GM19468 (cell line): ENCODE measurements at regions not wholly inside any gene's neighbourhood (a gene's known extent, or its start where the extent isn't known, plus 50 kb on each side); places are given as distances from the start of the nearest gene placed in this dataset.
"Not testable (repeated sequence)": the region's sequence is repeated elsewhere in the genome, so short reads cannot be mapped to it uniquely, and the experiment has no call there.

Source experiments
- ATAC-seq: cut with Tn5 transposase; IDR thresholded peaks from one replicate; pipeline ENCODE4 v1.9.1; 2021; ENCODE audit warnings: mild to moderate bottlenecking, moderate library complexity, moderate number of reproducible peaks; ENCODE audit not compliant: unreplicated experiment; ENCODE audit errors: extremely low read depth

DNA sequence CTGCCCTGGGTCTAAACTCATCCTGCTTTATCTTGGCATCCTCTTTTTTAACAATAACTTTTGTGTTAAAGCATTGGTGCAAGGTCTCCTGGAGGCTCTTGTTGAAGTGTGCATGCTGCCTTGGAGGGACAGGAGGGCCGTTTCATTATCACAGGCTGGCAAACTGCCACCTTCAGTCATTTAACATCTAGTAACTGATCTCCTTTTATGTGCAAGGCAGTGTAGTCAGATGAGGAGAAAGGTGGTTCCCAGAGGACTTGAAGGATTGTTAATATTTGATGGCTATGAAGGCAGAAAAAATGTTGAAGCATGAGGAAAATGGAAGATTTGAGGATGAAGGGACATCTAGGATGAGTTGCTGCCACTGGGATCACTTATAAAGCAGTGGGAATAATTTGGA is 439.4 kb downstream of the RAPGEF2 start:
- no peak for ATAC-seq

DNA sequence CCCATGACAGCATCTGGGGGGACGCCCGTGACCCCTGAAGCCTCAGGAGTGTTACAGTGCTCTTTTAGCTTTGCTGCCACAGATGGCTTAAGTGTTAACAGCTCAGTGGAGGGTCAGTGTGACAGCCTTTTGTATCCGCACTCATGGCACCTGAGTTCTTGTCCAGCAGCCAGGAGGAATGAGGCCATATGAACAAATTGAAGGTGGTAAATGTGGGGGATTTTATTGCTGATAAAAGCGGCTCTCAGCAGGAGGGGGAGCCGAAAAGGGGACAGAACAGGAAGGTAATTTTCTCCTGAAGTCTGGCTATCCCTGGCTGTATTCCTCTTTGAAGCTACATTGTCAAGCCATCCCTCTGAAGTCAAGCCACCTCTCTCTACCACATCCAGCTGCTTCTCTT is 441.0 kb downstream of the RAPGEF2 start:
- no peak for ATAC-seq

DNA sequence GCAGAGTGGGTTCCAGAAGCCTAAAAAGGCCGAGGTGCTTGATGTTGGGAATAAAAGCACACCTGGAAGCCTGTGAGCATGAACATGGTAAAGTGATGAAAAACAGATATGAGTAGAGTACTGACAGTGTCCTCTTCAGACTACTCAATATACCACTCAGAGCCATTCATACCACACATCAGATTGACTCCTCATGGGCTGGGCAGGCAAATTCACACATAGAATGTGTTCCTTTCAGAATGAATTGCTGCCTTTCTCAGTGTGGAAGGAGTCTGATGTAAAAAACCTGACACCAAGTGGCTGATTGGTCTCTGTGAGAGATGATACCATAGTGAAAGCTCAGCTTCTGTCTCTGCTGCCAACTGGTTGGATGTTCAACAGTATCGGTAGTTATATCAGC is 442.7 kb downstream of the RAPGEF2 start:
- ATAC-seq = no peak

DNA sequence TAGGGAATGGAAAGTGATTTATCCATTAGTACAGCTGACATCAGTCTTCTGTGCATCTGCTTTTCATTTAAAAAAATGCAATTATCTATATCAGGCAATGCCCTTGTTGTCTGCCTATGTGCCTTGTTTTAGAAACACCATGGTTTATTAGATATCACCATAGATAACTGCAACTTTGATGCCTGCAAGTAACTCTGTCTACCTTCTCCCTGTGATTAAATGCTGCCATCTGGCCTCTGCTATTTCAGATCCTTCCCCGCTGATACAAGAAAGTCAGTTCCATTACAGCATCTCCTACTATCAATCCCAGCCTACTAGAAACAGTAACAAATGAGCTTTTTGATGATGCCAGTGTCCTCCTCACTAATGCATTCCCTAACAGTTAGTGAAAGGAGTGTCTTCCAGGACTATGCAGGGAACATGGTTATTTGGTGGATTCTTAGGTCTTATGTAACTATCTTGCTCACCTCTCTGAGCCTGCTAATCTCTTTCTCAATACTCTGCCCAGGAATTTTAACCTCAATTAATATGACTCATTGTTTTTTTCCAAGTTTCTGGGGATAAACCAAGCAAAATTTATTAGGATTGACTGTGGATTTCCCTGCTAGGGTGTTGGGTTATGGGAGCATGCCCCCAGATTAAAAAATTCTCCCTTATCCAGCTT is 444.9 kb downstream of the RAPGEF2 start:
- no peak for ATAC-seq

DNA sequence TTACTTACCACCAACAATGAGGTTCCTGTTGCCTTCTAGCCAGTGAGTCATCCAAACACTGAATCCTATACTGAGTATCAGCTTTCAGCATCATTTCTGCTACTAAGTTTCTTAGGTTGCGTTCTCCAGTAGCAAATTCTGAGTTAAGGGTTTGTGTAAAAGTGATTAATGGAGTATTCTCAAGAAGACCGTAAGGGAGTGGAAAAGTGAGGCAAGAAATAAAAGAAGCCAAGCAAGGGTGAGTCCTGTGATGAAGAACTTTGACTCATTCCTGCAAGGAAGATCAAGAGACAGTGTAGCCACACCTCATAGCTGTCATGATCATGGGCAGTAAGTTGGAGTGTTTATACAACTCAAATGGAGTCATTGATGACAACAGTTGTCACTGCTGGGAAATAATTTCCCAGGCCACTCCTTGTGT is 446.2 kb downstream of the RAPGEF2 start:
- ATAC-seq = no peak

DNA sequence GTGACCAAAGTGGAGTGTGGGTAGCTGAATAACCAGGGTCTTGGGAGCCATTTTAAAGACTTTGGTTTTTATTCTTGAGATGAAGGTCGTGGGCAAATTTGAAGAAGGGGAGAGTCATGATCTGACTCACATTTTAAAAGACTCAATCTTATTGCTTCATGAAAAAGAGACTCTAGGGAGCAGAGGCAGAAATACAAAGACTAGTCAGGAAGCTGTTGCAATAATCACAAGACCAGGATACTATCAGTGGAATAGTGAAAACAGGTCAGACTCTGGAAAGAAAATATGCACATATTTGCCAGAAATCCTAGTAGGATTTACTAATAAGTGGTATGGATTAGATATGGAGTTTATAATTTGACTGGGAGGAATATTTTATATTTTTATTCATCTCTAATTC is 448.4 kb downstream of the RAPGEF2 start:
- no peak for ATAC-seq

DNA sequence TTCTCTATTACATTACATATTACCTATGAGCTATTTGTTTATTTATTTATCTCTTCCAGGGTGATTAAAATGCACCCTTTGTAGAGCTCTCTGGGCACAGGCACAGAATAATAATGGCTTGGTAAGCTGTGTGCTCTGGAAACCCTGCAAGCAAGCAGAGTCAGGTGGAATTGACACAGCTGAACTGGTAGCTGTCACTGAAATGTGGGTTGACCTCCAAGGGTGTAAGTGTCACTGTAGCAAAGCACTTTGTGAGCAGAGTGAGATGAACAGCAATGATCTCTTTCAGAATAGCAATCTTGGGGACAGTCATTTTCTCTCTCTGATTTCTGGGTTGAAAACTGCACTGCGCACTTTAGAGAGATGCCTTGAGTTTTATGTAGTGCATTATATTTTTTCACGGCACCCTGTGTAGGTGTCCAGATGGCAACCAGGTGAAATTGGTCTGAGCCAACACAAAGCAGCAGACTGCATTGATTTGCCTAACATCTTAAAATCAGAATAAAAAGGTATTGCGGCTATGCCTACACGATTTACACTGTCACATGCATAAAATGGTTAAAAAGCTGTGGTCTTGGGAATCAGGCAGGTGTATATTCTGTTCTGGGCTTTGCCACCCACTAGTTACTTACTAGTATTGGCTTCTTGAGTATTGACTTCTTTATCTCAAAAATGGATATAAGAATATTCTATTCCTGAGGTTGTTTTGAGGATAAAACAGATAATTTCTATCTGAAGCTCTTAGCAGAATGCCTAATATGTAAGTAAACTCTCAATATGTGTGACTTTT is 450.3 kb downstream of the RAPGEF2 start:
- no peak for ATAC-seq

DNA sequence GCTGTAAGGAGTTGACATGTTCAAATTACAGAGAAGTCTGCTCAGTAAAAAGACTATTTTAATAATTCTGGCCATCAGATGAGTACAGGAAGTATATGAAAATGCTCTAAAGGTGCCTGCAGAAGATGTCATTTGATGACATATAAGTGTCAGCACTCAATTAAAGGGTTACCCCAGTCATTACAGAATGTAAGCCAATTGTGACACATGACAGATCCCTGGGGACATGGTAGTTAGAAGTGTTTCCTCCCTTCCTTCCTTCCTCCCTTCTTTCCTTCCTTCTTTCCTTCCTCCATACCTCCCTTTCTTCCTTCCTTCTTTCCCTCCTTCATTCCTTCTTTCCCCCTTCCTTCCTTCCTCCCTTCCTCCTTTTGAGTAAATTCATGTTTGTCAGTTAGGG is 453.0 kb downstream of the RAPGEF2 start:
- ATAC-seq = no peak

DNA sequence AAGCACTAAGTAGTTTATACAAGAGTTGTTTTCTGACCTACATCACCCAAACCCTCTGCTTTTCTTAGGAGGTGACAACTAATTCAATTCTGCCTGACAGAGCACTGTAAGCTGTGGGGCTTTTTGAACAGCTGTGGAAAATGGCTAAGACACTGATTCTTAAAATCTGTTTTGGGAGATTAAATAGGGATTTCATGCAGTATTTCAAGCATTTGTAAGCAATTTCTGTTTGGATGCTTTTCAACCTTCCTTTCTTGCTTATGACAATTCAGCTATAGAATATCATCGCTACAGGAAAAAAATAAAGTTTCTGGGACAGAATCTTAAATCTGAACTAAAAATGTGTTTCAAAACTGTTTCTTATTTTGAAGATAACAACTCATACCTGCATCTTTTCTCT is 459.5 kb downstream of the RAPGEF2 start:
- ATAC-seq = no peak

DNA sequence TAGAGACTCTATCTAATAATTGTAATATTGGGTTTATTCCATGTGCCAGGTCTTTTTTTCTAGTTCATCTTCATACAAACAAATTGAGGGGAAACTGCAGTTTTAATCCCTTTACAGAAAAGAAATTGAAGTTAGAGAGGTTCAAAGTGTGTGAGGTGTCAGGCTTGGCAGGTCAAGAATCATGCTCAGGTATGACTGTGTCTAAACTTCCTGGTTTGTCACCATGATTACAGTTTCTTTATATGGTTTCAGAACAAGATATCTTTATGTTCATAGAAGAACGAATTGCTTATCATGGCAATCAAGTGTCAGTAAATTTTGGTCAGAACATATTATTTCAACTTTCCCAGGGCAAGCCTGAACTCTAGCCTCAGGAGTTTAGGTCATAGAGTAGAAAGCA is 460.4 kb downstream of the RAPGEF2 start:
- no peak for ATAC-seq

DNA sequence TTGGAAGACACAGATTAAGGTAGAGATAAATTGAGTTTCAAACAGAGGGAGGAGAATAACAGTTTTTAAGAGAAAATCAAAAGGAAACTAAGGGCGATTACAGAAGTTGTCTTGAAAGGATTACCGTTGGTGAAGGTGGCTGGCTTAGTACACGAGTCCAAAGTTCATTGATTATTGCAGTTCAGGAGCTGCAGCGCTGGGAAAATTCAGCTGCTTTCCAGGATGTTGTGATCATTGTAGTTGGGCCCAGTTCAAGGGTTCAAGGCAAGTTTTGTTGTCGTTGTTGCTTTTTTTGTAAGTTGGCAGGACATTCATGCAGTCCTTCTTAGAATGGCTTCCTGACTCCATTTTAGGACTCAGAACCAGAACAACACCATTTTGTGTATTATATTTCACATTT is 461.7 kb downstream of the RAPGEF2 start:
- no peak for ATAC-seq

DNA sequence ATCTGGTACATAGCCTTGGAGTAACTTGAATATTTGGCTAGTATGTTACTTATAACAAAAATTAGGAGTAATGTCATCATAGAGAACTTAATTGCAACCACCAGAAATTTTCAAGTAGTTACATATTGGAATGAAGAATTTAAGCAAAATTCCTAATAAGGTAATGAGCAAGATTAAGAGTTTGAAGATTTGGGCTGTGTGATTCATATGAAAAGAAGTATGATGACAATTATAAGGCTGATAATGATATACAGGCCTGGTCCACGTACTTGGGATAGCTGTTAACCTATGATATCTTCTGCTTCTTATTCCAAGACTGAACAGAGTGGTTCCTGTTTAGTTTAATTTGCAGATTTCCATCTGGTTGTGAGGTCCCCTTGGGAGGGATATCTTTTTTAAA is 463.9 kb downstream of the RAPGEF2 start:
- ATAC-seq = no peak

DNA sequence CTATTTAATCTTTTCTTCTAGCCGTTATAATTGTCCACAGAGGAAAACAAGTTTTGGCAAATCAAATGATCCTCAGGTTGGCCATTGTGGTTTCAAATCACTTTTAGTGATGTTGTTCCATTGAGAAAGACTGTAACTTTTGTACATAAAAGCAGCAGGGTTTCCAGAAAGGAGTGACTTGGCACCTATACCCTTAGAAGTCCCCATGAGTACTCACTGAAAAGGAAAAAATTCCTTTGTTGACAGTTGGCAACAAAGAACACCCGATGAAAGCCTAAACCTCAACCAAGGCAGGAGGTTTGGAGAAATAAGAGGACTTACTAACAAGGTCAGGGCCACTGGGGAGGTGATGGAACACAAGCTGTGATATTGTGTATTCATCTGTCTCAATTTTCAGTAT is 474.4 kb downstream of the RAPGEF2 start:
- no peak for ATAC-seq

DNA sequence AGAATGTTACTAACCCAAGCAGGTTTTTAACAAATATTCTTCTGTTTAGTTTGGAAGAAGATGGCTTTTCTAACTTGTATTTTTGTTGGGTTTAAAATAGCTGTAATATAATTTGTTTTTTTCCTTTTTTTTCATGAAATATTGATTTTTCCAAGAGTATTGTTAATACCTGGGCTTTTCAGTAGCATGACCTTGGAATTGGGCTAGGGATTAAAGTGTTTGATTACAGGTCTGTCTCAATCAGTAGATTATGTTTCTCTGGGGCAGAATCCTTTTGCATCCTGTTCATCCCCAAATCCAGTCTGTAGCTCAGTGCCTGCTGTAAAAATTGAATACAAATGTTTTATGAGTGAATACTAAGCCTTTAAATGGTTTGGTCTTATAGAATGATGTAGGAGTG is 479.8 kb downstream of the RAPGEF2 start:
- ATAC-seq = no peak

DNA sequence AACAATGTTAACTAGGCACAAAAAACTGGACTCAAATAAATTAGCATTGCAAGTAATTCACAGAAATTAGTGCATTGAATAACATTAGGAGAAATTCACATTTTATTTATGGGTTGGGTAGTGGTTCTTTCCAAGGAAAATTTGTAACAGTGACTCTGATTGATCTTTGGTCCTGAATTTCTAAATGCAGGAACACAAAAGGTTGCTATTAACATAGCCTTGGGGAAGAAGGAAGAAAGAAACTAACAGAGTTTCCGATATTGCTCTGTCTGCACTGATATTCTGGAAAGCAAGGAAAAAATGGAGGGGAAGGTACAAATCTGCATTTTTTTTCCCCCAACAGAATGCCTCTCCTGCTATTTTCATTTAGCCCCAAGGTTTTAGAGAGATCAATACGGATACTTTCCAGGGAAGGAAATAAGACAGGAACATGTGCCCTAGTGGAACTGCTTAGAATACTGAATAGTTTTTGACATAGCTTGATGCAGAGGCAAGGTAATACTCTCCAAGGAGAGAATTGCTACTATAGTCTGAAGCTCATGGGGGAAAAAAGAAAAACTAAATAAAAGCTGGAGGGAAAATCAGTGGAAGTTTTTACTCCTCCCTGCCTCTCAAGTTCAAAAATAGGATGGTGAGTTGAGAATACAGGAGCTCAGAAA is 490.1 kb downstream of the RAPGEF2 start:
- no peak for ATAC-seq

DNA sequence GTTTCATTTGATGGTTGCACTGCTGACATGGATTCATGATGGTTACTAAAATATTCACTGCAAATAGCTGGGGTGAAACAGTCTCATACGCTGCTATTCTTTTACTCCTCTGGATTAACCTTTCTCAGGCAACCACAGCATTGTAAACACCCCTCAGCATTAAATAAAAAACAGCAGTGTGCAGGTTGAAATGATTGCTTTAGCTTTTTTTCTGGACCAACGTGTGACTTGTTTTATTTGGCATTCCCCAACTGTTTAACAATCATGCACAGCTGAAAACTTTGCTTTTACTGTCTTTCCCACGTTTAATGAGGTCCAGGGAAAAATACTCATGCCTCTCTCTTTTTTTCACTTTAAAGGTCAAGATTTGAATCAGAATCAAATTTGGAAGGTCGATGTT is 490.8 kb downstream of the RAPGEF2 start:
- no peak for ATAC-seq

DNA sequence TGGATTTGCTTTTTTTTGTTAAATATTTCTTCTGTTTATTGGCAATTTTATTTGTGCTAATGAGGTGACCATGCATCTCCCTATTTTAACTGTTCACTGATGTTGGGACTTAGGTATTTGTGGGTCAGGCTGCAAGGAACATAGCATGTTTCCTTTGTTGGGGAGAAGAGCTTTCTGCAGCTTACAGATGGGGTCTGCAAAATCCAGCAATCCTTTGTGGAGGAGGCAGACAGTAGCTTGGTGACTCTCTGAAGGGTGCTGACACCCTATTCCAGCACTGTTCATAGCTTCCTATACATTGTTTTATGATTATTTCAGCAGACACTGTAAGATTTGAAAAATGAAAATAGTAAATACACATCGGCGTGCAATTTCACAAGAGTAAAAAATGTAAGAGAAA is 491.7 kb downstream of the RAPGEF2 start:
- ATAC-seq = no peak

DNA sequence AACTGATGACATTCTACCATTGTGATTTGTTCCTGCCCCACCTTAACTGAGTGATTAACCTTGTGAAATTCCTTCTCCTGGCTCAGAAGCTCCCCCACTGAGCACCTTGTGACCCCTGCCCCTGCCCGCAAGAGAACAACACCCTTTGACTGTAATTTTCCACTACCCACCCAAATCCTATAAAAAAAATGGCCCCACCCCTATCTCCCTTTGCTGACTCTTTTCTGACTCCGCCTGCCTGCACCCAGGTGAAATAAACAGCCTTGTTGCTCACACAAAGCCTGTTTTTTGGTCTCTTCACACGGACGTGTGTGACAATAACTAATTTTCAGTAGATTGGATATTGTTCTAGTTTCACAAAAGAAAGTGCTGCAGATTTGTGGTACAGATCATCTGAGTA is 492.2 kb downstream of the RAPGEF2 start:
- not testable (repeated sequence) for ATAC-seq

DNA sequence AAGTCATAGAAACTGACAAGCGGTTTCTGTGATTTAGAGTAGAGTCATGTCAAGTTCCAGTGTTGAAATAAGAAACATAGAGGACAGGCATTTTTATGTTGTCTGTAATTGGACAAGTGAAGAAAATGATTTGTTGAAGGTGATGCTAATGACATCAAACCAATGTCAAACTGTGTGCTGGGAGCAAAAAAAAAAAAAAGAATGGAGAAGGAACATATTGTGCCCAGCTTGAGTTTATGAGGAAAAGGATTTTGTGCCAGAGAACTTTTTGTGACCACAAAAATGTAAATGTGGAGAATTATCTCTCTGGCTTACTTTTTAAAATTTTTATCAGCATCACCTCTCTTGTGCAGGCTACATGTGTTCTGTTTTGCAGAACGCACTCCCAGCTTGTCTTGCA is 495.7 kb downstream of the RAPGEF2 start:
- ATAC-seq = no peak

DNA sequence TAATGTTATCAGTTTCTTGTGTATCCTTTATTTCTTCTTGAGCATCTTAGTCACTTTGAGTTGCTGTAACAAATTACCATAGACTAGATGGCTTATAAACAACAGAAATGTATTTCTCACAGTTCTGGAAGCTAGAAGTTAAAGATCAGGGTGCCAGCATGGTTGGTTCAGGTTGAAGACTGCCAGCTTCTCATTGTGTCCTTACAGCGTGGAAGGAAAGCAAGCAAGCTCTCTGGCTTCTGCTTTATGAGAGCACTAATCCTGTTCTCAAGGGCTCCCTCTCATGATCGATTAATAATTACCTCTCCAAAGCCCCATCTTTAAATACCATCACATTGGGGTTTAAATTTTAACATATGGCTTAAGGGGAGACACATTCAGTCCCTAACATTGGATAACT is 497.2 kb downstream of the RAPGEF2 start:
- ATAC-seq = no peak

DNA sequence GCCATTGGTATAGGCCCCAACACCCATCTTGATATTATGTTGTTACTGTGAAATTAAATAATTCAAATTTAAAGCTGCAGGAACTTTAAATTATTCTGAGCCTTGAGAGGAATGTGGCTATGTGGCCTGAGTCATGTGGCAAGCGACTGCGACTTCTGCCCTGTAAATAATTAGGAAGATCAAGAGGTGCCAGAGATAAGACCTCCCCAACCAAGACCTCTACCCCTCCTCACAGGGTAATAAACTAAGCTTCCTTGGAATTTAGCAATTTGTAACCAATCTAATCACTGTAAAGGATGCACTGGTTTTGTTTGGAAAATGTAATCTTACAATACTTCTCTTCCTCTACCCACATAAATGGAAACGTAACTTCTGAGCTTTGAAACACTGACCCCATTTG is 501.9 kb downstream of the RAPGEF2 start:
- ATAC-seq = no peak
